ENCODE measurements at regions not wholly inside any gene's neighbourhood (a gene's known extent, or its start where the extent isn't known, plus 50 kb on each side); places are given as distances from the start of the nearest gene placed in this dataset.

- TF ChIP-seq CTCF (IDR thresholded peaks at IDR 0.05; ENCODE audit: poor library complexity) (no peak), EZH2phosphoT487 (IDR thresholded peaks at IDR 0.05; ENCODE audit: low read depth, severe bottlenecking, unreplicated experiment) (no peak)
These were observed 167.9 kb upstream of the PFKP start for GRCh38 chr10:2899246-2899951.
